ENCODE measurements at regions not wholly inside any gene's neighbourhood (a gene's known extent, or its start where the extent isn't known, plus 50 kb on each side); places are given as distances from the start of the nearest gene placed in this dataset.

DNA sequence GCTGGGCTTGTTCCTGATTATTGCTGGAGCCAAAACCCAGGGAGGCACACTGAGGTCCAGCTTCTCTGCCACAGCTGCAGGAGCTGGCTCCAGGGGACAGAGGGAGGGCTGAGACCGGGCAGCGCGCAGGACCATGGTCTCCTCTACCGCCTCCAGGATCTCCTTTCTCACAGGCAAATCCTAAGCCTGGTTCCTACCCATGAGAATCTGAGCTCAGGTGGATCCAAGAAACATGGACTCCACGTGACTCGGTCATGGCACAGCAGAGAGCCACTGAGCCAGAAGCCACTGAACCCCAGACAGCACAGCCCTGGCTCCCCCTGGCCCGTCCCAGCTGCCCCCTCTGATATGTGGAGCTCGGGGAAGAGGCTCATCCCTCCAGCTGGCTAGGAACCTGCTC lies 653.4 kb upstream of the ID2 start:
- TF ChIP-seq RAD21 (IDR thresholded peaks at IDR 0.05; ENCODE audit: low read depth) (no peak), EP300 (IDR thresholded peaks at IDR 0.05; ENCODE audit: borderline replicate concordance) (no peak), FOXM1 (IDR thresholded peaks at IDR 0.05; ENCODE audit: borderline replicate concordance, low read depth) (no peak), CREB1 (IDR thresholded peaks at IDR 0.05; ENCODE audit: low read depth) (no peak), NFIC (IDR thresholded peaks at IDR 0.05) (no peak), TEAD4 (IDR thresholded peaks at IDR 0.05) (no peak), ZBTB7A (IDR thresholded peaks at IDR 0.05; ENCODE audit: low read depth) (no peak), TCF12 (IDR thresholded peaks at IDR 0.05; ENCODE audit: low read depth) (no peak), CEBPB (IDR thresholded peaks at IDR 0.05) (no peak), YY1 (IDR thresholded peaks at IDR 0.05; ENCODE audit: low read depth) (no peak), EGR1 (IDR thresholded peaks at IDR 0.05) (no peak), TAF1 (IDR thresholded peaks at IDR 0.05; ENCODE audit: low read depth) (no peak)
- TF ChIP-seq, protein P1, sequence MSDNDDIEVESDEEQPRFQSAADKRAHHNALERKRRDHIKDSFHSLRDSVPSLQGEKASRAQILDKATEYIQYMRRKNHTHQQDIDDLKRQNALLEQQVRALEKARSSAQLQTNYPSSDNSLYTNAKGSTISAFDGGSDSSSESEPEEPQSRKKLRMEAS (IDR thresholded peaks at IDR 0.05), result no peak
- TF ChIP-seq, protein P2, sequence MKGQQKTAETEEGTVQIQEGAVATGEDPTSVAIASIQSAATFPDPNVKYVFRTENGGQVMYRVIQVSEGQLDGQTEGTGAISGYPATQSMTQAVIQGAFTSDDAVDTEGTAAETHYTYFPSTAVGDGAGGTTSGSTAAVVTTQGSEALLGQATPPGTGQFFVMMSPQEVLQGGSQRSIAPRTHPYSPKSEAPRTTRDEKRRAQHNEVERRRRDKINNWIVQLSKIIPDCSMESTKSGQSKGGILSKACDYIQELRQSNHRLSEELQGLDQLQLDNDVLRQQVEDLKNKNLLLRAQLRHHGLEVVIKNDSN (IDR thresholded peaks at IDR 0.05), result no peak
- TF ChIP-seq, protein P3, sequence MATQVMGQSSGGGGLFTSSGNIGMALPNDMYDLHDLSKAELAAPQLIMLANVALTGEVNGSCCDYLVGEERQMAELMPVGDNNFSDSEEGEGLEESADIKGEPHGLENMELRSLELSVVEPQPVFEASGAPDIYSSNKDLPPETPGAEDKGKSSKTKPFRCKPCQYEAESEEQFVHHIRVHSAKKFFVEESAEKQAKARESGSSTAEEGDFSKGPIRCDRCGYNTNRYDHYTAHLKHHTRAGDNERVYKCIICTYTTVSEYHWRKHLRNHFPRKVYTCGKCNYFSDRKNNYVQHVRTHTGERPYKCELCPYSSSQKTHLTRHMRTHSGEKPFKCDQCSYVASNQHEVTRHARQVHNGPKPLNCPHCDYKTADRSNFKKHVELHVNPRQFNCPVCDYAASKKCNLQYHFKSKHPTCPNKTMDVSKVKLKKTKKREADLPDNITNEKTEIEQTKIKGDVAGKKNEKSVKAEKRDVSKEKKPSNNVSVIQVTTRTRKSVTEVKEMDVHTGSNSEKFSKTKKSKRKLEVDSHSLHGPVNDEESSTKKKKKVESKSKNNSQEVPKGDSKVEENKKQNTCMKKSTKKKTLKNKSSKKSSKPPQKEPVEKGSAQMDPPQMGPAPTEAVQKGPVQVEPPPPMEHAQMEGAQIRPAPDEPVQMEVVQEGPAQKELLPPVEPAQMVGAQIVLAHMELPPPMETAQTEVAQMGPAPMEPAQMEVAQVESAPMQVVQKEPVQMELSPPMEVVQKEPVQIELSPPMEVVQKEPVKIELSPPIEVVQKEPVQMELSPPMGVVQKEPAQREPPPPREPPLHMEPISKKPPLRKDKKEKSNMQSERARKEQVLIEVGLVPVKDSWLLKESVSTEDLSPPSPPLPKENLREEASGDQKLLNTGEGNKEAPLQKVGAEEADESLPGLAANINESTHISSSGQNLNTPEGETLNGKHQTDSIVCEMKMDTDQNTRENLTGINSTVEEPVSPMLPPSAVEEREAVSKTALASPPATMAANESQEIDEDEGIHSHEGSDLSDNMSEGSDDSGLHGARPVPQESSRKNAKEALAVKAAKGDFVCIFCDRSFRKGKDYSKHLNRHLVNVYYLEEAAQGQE (IDR thresholded peaks at IDR 0.05; ENCODE audit: low read depth), result no peak

DNA sequence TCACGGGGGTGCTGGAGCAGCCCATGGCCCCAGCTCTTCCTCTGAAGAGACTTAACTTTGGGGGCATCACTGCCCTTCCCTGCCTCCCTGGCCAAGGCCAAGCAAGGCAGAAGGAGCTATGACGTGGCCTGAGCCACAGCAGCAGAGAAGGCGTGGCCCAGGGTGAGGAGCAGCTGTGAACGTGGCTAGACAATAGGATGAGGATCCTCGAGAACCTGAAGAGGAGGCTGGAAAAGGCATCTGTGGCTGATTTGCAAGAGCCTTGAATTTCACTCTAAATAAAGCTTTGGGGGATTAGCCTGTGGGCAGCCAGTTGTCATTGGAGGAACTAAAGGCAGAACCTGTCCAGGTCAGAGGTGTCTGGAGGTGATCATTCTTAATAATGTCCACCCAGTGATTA lies 652.9 kb upstream of the ID2 start:
- TF ChIP-seq YY1 (IDR thresholded peaks at IDR 0.05; ENCODE audit: low read depth) (no peak), NFIC (IDR thresholded peaks at IDR 0.05) (no peak), ZBTB7A (IDR thresholded peaks at IDR 0.05; ENCODE audit: low read depth) (no peak), TEAD4 (IDR thresholded peaks at IDR 0.05) (no peak), TCF12 (IDR thresholded peaks at IDR 0.05; ENCODE audit: low read depth) (no peak), RAD21 (IDR thresholded peaks at IDR 0.05; ENCODE audit: low read depth) (no peak), FOXM1 (IDR thresholded peaks at IDR 0.05; ENCODE audit: borderline replicate concordance, low read depth) (no peak), CREB1 (IDR thresholded peaks at IDR 0.05; ENCODE audit: low read depth) (no peak), TAF1 (IDR thresholded peaks at IDR 0.05; ENCODE audit: low read depth) (no peak), EP300 (IDR thresholded peaks at IDR 0.05; ENCODE audit: borderline replicate concordance) (no peak), EGR1 (IDR thresholded peaks at IDR 0.05) (no peak), CEBPB (IDR thresholded peaks at IDR 0.05) (no peak)
- TF ChIP-seq, protein P2 (IDR thresholded peaks at IDR 0.05), result no peak
- TF ChIP-seq, protein P1 (IDR thresholded peaks at IDR 0.05), result no peak
- TF ChIP-seq, protein P3 (IDR thresholded peaks at IDR 0.05; ENCODE audit: low read depth), result no peak

DNA sequence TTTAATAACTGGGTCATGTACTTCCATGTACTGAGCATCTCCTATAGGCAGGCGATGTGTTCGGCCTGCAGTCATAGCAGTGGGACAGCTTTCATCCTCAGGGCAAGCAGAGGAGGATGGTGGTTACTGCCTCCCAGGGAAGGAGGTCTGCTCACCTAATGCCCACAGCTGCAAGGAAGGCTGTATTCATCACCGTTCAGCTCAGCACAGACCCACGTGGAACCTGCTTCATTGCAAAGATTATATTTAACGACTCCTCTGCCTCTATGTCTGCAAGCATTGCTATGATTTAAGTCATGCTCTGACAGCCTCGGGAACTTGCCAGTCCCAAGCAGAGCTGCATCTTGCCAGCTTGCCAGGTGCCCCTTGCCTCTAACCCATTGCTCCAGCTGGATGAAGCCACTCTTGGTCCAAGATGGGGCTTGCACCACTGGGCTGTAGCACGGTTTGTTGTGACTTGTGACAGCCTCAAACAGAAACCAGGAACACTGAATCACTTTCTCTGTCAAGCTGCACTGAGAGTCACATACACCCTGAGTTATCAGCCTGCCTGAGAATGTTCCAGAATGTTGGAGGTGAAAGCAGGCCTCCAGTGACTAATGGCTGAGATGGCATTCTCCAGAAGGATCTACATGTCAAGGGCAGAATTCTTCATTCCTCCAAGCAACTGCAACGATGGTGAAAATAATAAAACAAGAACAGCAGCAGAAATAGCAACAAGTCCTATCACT lies 651.1 kb upstream of the ID2 start:
- TF ChIP-seq, protein P1 (IDR thresholded peaks at IDR 0.05), result no peak
- TF ChIP-seq EP300 (IDR thresholded peaks at IDR 0.05; ENCODE audit: borderline replicate concordance) (no peak), YY1 (IDR thresholded peaks at IDR 0.05; ENCODE audit: low read depth) (no peak), ZBTB7A (IDR thresholded peaks at IDR 0.05; ENCODE audit: low read depth) (no peak), RAD21 (IDR thresholded peaks at IDR 0.05; ENCODE audit: low read depth) (no peak), TCF12 (IDR thresholded peaks at IDR 0.05; ENCODE audit: low read depth) (no peak), EGR1 (IDR thresholded peaks at IDR 0.05) (no peak), CEBPB (IDR thresholded peaks at IDR 0.05) (no peak)
- TF ChIP-seq, protein P3 (IDR thresholded peaks at IDR 0.05; ENCODE audit: low read depth), result no peak

DNA sequence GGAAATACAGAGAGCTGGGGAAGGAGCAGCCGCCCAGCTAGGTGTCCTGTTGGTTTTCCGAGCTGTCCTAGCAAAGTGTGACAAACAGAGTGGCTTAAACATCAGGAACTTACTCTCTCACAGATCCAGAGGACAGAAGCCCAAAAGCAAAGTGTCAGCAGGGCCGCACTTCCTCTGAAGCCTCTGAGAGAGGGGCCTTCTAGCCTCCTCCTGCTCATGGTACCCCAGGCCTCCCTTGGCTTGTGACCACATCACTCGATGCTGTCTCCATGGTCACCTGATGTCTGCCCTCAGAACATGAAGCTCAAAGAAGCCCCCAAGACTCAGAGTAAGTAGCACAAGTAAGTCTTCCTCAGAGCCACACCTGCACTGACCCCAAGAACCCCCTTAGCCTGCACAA lies 650.5 kb upstream of the ID2 start:
- TF ChIP-seq NFIC (IDR thresholded peaks at IDR 0.05) (no peak), EP300 (IDR thresholded peaks at IDR 0.05; ENCODE audit: borderline replicate concordance) (no peak), FOXM1 (IDR thresholded peaks at IDR 0.05; ENCODE audit: borderline replicate concordance, low read depth) (no peak), TEAD4 (IDR thresholded peaks at IDR 0.05) (no peak), CEBPB (IDR thresholded peaks at IDR 0.05) (no peak), ZBTB7A (IDR thresholded peaks at IDR 0.05; ENCODE audit: low read depth) (no peak), TCF12 (IDR thresholded peaks at IDR 0.05; ENCODE audit: low read depth) (no peak), TAF1 (IDR thresholded peaks at IDR 0.05; ENCODE audit: low read depth) (no peak), YY1 (IDR thresholded peaks at IDR 0.05; ENCODE audit: low read depth) (no peak), EGR1 (IDR thresholded peaks at IDR 0.05) (no peak), RAD21 (IDR thresholded peaks at IDR 0.05; ENCODE audit: low read depth) (no peak), CREB1 (IDR thresholded peaks at IDR 0.05; ENCODE audit: low read depth) (no peak)
- TF ChIP-seq, protein P1 (IDR thresholded peaks at IDR 0.05), result no peak
- TF ChIP-seq, protein P2 (IDR thresholded peaks at IDR 0.05), result no peak
- TF ChIP-seq, protein P3 (IDR thresholded peaks at IDR 0.05; ENCODE audit: low read depth), result no peak
